ENCODE measurements at regions not wholly inside any gene's neighbourhood (a gene's known extent, or its start where the extent isn't known, plus 50 kb on each side); places are given as distances from the start of the nearest gene placed in this dataset.
"Not testable (repeated sequence)": the region's sequence is repeated elsewhere in the genome, so short reads cannot be mapped to it uniquely, and the experiment has no call there.

DNA sequence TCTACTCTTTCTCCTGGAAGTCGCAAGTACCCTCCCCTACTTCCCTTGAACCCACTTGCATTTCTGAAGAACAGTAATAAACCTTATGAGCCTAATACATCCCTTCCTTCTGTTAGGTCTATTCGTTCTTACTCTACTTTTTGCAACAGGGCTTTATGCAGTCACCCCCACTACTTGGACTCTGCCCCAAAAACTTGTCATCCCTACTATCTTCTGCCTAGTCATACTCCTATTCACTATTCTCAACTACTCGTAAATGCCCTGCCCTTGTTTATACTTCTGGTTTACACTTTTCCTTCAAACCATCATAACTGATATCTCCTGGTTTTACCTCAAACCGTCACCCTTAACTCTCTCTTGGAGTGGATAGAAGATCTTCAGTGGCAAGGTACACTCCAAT is 55.2 kb upstream of the SLIT2 start:
- DNase-seq, result no peak

DNA sequence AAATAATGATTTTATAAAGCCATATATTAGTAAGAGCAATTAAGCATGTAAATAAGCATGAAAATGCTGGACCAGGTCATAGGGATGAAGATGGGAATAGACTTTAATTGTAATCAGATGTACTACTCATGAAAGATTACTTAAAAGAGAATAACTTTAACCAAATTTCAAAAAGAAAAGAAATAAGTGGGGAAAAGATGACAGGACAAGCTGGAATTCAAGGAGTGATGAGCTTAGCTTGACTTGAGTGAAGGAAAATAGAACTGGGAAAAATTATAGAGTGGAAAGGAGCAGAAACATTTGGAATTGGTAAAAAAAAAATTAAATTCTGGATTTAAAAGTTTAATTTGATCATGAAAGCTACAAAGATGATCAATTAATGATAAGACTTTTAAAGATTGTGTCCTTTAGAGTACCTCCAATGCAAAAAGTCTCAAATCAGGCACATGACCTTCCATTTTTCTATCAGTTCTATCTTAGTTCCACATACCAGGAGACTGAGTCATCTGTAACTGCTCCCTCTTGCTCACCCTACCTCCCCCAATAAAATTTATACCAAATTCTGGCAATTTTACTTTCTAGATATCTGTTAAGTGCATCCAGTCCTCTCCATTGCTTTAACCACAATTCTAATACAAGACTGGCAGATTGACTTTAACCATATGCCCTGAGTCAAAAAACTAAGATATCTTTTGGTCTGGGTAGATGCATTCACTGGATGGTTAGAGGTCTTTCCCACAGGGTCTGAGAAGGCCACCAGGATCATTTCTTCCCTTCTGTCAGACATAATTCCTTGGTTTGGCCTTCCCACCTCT is 56.4 kb upstream of the SLIT2 start:
- no peak for DNase-seq

DNA sequence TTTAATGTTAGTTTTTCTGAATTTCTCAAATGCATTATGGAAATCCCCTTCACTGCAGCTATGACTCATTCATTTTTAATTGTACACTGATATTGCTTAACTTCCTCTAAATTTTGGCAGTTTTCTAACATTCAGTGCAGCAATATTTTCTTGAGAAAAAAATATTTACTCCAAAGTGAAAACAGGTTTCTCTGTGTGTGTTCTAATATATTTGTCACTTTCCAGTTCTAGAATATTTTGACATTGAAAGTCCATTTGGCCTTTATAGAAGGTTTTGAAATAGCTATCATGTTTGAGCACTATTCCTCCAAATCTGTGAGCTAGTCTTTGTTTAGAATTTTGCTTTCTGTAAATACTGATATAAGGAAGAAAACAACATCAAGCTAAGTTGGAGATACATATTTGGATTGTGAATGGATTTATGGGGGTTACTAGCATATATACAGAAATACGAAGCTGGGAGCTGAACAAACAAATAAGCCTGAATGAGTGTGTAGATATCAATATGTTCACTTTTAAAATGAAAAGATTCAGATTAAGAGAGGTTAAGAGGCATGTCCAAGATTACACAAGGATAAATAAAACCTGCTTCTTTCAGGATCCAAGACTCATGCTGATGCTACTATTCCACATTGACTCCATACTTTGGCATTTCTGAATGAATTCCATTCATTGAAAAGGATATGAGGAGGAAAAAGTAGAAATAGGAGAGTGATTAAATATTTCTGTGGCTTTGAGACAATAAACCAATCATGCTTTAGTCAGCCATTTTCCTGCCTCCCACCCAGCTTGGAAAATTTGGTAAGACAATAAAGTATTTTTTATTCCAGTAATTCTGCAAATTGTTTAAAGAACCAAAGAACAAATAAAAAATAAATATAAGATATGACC is 57.3 kb upstream of the SLIT2 start:
- DNase-seq, result no peak

DNA sequence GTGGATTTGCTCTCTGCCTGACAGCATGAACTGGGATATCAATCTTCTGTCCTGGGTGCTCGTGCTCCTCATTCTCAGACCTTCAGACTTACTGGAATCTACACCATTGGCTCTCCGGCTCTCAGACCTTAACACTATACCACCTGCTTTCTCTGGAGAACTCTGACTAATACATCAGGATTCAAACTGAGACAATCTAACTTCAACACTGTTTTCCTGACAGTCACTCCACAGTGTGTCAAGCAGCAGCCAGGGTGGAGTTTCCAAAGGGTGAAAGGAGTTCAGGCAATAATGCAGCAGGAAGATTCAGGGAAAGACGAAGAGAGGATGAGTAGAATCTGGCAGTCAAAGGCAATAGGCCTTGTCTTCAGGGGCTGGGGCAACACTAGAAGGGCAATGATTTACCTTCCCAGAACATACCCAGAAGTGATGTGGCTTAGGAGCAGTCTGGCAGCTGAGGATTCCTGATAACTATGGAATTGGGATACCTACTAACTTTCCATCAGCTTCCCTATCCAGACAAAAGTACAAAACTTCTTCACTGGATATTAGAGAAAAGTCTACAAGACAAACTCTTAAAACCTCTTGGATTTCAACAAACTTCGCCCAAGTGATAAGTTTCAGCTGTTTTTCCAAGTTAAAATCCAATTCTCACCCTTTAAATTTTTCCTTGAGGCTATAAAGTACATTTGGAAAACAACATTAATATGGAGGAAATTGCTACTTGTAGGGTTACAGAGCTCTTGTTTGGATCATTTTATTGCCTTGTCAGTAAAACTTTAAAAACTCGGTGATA is 58.4 kb upstream of the SLIT2 start:
- no peak for DNase-seq

DNA sequence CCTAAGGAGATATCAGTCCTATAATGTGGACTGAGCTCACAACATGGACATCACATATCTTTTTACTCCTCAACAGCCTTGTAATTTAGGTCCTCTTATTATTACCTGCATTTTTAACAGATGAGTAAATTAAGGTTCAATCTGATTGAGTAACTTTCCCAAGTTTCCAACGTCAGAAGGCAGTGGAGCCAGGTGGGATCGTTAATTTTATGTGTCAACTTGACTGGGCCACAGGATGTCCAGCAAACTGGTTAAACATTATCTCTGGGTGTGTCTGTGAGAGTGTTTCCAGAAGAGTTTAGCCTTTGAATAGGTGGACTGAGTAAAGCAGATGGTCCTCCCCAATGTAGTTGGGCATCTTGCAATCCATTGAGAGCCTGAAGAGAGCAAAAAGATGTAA is 59.0 kb upstream of the SLIT2 start:
- no peak for DNase-seq

DNA sequence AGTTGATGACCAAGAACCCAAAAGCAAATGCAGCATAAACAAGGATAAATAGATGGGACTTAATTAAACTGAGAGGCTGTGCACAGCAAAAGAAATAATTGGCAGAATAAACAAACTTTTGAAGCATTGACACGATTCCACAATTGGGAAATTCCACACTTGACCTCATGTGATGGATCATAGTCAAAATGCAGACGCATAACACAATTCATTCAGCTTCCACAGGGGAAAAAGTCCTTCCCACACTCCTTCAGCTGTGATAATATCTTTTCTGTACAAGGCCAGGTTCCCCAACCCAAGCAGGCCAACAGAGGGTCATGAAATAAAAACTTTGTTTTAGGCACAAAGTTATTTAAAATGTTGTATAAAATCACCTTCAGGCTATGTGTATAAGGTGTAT is 66.6 kb upstream of the SLIT2 start:
- DNase-seq, result no peak

DNA sequence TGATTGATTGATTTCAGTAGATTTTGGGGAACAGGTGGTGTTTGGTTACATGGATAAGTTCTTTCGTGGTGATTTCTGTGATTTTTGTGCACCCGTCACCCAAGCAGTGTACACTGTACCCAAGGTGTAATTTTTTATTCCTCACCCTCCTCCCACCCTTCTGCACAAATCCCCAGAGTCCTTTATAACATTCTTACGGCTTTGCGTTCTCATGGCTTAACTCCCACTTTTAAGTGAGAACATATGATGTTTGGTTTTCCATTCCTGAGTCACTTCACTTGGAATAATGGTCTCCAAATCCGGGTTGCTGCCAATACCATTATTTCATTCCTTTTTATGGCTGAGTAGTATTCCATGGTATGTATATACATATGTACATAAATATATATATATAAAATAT is 68.6 kb upstream of the SLIT2 start:
- DNase-seq, result not testable (repeated sequence)

DNA sequence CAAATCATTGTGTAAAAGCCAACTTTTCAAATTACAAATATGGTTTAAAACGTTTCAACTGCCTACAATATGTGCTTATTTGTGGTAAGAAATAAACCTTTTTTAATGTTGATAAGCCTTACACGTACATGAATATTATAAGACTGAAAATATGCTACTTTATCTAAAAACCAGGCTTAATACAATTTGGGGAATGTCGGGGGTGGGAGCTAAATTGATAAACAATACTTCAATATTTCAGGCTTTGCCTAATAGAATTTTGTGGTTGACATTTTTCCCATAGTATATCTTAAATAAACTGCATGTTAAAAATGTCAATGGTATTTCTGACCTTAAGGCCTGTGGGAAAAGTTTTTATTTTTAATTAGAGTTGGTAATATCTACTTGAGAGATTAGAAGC is 69.8 kb upstream of the SLIT2 start:
- DNase-seq, result no peak

DNA sequence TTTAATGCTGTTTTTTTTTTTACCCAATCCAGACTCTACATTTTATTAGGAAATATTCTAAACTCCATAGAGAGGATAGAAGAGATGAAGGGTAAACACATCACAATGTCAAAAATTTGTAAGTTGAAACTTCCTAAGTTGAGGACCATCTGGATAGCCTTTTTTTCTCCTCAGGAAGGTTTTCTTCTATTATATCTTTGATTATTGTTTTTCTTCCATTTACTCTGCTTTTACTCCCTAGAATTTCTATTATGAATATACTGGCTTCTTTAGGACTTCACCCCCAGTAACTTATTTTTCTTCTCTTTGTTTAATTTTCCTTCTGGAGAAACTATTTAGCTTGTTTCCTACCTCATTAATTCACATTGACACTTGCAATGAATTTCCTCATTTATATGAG is 71.2 kb upstream of the SLIT2 start:
- DNase-seq, result no peak

DNA sequence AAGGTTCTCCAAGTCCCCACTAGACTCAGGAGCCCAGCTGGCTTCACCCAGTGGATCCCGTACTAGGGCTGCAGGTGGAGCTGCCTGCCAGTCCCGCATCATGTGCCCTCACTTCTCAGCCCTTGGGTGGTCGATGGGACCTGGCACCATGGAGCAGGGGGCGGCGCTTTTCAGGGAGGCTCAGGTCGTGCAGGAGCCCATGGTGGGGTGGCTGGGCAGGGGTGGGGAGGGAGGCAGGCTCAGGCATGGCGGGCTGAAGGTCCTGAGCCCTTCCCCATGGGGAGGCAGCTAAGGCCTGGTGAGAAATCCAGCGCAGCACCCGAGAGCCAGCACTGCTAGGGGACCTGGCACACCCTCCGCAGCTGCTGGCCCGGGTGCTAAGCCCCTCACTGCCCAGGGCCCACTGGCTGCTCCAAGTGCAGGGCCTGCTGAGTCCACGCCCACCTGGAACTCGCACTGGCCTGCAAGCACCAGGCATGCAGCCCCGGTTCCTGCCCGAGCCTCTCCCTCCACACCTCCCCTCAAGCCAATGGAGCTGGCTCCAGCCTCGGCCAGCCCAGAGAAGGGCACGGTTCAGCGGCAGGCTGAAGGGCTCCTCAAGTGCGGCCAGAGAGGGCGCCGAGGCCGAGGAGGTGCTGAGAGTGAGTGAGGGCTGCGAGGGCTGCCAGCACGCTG is 72.7 kb upstream of the SLIT2 start:
- DNase-seq, result no peak

DNA sequence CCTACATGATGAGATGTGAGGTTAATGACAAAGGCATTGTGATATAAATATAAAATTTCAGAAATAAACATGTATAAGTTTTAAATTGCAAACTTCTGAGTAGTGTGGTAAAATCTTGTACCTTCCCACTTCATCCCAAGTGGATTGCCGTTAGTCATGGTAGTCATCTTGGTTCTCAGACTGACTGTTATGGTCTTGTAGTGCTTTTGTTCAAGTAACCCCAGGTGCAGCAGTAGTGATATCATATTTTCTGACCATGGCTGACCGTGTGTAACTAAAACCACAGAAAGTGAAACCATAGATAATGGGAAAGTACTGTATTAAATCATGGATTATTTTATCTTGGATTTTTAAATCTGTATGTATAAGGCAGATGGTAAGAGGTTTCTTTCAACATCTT is 74.8 kb upstream of the SLIT2 start:
- DNase-seq, result no peak

DNA sequence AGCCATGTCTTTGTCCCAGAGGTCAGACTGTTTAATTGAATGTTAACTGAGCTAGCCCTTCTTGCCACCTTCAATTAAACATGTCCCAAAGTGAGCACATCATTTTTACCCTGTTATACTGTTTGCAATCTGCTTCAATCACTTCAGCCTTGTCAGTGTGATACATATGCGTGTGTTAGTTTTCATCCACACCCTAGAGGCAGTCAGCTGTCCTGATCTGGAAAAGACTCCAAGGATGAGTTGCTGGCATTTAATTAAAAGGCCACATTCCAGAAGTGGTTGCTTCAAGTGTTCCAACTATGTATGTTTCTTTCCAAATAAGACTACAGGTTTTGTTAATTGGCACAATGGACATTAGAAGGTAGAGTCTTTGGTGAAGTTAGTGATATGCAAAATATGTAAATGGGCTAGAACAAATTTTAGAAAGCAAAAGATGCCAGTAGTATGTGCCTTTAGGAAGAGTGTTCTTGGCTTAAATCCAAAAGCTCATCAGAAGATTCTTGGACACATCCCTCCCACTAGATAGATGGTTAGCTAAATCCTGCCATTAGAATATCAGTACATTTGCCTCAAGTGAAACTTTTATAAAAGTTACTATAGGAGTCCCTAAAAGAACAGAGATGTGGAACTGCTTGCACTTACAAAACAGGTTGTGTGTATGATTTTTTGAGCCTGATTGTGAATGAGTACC is 79.5 kb upstream of the SLIT2 start:
- DNase-seq, result no peak

DNA sequence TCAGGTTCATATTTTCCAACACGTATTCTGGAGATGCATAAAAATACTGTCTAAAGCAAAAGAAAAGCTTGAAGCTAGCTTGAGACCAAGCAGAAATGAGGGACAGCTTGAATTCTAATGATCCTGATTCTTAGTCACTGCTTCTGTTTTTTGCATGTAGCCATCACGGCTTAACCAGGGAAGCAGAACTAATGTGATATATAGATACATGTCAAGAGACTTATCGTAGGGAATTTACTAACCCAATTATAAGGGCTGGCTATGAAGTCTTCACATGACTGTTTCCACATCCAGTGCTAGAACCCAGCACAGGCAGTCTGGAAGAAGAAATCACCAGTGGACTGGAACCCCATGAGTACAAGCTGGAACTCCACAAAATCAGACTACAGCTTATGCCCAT is 85.2 kb upstream of the SLIT2 start:
- no peak for DNase-seq

DNA sequence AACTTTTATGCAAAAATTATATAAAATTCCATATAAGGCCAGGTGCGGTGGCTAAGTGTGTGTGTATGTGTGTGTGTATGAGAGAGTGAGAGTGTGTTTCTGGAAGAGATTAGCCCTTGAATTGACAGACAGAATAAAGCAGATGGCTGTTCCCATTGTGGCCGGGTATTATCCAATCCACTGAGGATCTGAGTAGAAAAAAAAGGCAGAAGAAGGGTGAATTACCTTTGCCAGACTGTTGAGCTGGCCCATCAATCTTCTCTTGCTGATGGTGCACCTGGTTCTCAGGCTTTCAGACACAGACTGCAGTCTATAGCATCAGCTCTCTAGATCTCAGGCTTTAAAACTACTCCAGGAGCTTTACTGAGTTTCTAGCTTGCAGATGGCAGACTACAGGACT is 92.2 kb upstream of the SLIT2 start:
- DNase-seq, result no peak

DNA sequence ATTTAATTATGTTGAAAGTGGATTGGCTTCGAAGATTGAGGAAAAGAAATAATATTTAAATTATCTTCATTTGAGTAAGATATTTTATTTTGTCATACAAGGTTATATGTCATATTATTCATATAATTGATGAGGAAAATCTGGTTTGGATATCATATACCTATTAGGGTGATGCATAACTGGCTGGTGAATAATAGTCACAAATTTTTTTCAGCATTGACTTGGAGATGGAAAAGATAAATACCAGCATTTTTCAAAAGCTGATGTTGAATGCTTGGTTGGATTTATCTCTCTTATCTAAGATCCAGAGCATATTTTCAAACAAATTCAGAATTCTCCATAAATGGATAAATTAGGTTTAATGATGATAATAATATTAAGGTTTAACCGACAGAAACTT is 93.5 kb upstream of the SLIT2 start:
- DNase-seq, result no peak

DNA sequence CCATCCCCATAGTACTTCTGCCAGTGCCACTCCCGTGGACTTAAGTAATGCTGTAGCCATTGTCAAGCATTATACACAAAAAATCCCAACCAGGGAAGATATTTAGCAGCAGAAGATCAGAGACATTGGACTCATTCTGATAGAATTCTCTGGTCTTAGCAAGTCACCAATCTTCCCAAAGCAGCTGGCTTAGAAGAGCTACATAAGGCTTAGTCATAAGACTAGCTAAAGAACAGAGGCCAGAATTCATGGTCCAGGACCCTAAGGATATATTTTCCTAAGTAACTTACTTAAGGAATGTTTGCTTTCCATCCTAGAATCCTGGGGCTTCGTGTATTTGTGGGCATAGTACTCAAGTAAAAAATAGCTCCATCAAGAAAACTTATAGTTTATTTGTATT is 100.3 kb upstream of the SLIT2 start:
- DNase-seq, result no peak

DNA sequence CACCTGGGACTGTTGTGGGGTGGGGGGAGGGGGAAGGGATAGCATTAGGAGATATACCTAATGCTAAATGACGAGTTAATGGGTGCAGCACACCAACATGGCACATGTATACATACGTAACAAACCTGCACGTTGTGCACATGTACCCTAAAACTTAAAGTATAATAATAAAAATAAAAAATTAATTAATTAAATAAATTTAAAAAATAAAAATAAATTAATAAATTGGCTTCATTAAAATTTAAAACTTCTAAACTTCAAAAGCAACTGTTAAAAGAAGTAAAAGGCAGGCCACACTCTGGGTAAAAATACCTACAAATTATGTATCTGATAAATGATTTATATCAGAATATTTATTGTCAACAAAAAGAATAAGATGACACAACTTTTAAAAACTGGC is 102.6 kb upstream of the SLIT2 start:
- not testable (repeated sequence) for DNase-seq

DNA sequence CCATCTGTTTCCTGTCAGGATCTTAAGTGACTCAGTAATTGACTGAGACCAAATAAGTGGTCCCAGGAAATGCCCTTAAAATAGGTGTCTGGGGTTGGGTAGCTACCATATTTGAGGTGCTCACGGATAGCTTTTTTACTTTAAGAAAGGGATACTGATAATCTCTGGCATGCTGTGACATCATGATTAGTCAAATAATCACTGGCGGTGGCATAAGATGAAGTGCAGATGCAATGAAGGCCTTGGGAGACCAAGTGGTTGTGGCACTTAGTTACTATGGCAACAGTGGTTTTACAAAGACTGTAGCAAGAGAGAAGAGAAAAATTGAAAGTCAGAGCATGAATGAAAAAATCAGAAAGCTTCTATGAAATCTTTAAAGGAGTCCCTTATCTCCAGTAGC is 114.5 kb upstream of the SLIT2 start:
- no peak for DNase-seq

DNA sequence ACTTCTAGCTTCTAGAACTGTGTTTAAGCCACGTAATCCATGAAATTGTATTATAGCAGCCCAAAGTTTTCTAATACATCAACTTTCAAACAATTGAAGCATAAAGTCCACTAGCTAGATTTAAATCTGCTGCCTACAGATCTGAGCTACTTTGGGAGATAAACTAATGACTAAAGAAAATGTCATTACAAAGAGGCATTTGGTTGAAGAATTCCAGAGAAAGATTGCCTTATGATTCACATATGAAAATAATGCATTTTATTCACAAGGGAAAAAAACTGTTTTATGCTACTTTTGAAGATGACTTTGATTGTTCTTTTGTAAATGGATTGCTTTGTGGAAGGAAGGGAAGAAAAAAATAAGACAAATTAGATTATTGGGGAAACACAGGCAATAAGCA is 124.1 kb upstream of the SLIT2 start:
- no peak for DNase-seq

DNA sequence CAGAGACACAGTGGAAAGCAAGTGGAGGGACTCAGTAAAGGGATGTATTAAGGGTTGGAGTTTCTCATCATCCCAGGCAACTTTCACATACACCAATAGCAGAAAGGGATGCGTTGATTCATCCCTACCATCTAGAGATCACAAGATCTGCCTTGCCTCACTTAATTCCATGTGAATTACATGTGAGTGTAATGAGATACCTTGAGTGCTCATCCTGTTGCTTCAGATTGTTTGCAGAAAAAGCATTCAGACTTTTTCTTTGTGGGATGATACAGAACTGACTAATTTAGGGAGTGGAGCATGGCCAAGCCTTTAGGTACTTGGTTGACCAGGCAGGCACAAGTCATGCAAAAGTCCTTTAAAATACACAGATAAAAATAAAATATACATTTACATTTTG is 124.8 kb upstream of the SLIT2 start:
- DNase-seq, result no peak

DNA sequence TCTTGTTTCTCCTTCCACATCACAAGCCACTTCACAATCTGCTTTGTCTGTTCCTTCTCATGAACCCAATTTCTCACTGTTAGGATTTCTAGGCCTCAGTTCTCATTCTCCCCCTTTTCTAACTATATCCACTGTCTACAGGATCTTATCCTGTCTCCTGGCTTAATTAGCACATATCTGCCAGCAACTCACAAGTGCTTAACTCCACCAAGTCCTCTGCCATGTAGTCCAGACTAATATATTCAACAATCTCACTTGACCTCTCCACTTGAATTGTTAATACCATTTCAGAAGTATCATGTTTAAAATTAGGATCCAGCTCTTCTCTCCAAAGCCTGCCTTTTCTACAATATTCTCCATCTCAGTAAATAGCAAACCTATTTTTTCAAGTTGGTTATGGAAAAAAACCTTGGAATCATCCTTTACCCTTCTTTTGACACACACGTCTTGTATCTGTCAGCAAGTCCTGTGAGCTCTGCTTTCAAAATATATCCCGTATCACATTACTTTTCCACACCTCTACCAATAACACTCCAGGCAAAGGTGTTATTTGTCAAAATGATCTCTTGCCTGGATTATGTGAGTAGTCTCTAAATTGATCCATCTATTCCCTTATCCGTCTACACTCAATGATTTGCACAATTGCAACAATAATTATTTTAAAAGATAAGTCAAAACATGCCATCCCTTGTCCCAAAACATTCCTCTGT is 127.2 kb upstream of the SLIT2 start:
- DNase-seq, result no peak

Measured in DMS79 treated with DMSO at 0.1 percent for 48 hours (cell line).